NCI-H460 (cell line): ENCODE measurements at regions not wholly inside any gene's neighbourhood (a gene's known extent, or its start where the extent isn't known, plus 50 kb on each side); places are given as distances from the start of the nearest gene placed in this dataset.
"Not testable (repeated sequence)": the region's sequence is repeated elsewhere in the genome, so short reads cannot be mapped to it uniquely, and the experiment has no call there.

Experiments
- DNase-seq: peaks from one replicate; pipeline ENCODE4 v3.0.0-alpha.2; 2016; ENCODE audit warnings: low read depth; ENCODE audit errors: extremely low read depth

GRCh38 chr6:137401088-137401487 lies 93.1 kb downstream of the OLIG3 start:
- DNase-seq, result no peak

DNA sequence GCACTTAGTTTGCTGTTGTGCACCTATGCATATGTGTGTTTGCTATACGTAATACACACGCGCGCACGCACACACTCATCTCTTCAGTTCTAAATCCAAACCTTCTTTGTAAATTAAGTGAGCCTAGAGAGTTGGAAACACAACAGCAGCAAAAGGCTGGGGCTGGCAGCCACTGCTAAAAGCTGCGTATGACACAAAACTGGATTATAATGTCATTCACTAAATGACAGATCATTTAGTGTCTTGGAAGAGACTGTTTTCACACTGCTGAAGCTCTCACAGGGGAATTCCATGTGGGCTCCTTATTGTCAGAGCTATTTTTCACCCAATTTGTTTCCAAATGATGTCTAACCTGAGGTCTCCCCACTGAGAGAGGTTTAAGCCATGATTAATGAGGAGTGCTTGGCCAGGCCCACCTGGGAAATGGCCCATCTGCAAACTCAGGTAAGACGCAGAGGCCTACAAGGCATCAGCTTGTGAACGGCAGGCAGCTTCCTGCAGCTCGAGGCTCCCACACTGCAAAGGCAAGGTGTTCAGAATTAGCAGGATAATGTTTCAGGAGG lies 94.2 kb downstream of the OLIG3 start:
- no peak for DNase-seq

- DNase-seq, result no peak
Observed at GRCh38 chr6:137395316-137395715, 98.9 kb downstream of the OLIG3 start.

DNA sequence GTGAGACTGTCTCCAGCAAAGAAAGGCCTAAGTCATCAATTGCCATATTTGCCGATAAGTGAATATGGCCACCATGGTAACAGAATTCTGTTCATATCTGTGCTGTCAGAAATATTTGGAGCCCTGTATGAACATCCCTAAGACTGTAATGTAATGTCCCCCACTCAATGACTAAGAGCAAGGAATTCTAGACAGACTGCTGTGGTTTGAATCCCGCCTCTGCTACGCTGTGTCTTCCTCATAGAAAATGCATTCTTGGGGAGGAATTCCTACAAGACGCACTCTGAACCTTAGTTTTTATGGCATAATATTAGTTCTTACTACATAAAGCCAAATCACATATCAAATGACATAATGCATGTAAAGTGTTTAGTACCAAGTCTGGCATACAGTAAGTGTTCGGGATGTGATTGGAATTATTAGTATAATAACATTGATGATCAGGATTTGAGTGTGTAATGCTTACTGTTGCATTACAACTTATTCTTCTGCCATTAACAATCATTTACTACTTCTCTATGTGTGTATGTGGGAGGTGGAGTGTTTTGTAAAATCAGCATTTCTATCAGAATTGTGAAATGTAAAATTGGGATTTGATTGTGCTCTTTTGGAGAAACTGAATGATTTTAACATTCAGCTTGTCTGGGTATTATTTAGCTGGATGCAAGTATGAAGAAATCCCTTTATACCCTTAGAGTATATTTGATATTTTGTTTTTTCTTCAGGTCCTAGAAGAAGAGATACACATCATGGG lies 103.0 kb downstream of the OLIG3 start:
- no peak for DNase-seq

DNA sequence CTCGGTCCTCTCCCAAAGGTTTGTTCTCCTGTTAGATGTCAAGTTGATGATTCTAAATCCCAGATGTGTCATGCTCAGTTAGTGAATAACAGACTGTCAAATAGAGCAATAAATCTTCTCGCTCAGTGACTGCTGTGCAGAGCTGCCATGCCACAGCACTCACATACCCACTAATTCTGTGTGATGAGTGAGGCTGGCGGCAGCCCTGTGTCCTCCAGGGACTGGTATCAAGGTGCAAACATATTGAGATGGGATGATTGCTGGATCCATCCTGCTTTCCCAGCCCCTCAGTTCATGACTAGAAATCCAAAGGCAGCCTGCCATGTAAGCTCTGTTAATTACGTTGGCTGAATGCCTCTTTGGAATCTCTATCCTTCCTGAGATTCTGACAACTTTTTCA lies 103.9 kb downstream of the OLIG3 start:
- no peak for DNase-seq

DNA sequence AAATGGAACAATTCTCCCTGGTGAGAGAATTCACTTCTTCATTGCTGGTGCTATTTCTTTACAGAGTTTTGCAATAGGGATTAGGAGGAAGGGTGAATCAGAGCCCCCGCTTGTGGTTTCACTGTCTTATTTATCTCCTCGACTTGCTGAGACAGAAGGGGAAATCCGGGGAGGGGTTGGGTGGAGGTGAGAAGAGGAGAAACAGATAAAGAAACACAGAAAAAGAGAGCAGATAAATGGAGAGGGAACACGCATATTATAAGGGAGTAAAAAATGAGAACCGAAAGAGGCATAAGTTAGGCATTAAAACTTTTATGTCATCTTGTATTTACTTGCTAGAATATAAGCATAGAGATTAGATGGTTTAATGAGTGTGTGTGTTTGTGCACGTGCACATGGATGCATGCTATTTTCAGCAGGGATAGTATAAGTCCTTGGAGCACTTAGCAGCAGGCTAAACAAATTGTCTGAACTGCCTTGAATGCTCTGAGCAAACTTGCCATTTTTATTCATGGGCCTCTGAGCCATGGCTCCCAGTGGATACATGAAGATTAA lies 105.0 kb downstream of the OLIG3 start:
- DNase-seq, result peak; percentile 21

DNA sequence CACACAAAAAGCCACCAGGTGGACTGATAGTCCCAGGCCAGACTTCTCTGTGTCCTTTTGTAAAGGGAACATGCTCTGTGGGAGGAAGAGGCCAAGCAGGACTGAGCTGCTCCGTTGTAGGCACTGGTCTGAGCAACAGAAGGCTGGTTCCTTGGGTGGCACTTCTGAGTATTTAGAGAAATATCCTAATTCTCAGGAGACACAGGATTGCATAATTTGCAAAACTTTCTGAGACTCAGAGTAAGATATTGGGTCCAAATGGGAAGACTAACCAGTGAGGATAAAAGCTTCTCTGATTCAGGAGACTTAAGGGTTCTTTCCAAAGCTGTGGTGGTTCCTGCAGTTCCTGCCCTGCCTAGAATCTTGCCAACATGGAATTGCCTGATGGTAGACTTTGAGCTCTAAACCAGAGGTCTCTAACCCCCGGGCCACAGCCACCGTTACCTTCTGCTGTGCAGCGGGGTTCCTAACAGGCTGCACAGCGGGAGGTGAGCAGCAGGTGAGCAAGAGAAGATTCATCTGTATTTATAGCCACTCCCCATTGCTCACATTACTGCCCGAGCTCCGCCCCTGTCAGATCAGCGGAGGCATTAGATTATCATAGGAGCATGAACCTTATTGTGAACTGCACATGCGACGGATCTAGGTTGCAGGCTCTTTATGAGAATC lies 107.0 kb downstream of the OLIG3 start:
- no peak for DNase-seq

- DNase-seq, result not testable (repeated sequence)
Observed at GRCh38 chr6:137383287-137383686, 110.9 kb downstream of the OLIG3 start.

DNA sequence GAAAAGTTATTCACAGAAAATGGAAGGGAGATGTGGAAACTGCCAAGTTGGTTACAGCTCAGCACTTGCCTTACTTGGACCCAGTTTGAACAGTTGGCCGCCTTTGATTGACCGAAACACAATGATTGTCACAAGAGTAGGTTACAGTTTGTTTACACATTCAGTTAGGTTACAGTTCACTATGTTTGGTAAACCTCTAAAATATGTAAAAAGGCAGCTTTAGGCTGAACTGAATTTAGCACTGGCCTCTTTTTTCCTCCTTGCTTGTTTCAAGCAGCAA lies 116.2 kb downstream of the OLIG3 start:
- no peak for DNase-seq

DNA sequence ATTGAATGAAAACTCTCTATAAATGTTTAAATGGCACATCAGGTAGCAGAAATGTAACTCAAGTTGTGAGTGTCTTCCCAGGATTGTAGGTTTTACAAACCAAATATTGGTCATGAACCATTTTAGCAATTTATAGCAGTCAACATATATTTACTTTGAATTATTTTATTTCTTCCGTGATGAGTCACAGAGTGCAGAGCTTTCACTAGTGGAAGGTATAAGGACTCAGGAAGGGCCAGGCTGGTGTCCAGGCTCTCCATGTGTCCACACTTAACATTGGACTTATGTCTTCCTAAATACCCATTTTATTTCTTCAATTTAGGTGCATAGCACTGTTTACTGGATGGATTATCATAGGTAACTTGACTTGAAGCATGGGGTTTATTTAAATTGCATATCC lies 120.9 kb downstream of the OLIG3 start:
- no peak for DNase-seq

DNA sequence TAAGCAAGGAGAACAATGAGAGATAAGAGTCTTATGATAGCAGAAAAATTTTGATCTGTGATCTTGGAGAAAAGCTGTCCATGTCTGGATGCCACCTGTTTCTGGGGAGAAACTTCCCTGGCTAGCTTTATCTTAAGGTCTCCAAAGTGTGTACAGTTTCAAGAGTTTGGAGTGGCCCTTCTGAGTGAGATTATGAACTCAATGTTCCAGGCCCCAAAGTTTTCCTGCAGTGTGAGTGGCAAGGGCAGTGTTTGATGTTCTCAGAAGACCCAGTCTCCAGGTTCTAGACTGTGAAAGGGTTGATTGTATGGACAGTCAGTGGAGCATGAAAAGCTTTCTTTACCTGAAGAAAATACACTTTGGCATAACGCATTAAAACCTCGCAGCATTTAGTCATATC lies 121.7 kb downstream of the OLIG3 start:
- DNase-seq, result no peak

GRCh38 chr6:137371634-137372016 lies 122.6 kb downstream of the OLIG3 start:
- DNase-seq, result no peak

DNA sequence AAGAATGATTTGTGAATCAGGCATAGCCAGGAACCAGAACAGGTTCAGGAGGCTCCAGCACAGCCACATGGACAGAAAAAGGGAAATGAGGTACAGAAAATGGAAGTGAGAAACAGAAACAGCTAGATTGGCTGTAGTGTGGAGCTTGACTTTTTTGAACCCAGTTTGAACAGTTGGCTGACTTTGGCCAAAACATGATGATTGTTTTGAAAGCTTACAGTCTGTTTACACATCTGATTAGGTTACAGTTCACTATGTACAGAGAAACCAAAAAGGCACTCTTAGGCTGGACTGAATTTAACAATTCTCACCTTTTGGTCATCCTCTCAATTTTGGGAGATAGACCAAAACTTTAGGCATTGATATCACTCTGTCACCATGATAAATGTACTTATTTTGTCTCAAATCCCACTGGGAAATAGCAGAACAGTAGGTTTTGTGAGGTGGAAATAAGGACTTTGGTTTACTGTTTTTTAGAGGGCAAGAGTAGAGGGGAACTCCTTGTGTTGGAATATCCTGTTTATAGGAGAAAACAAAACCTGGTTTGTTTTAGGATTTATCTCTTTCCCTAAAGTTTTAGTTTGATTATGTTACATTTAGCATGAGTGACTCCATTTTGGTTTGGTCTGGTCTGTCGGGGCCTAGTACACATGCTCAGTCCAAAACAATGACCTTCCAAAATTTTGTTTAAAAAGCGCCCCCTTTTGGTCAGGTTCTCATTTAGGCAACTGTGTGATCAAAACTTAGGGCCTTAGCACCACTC lies 123.1 kb downstream of the OLIG3 start:
- no peak for DNase-seq

- DNase-seq, result no peak
Observed at GRCh38 chr6:137369136-137369535, 125.1 kb downstream of the OLIG3 start.

GRCh38 chr6:137365707-137366437 lies 128.3 kb downstream of the OLIG3 start:
- DNase-seq, result no peak

GRCh38 chr6:137363805-137364138 lies 130.4 kb downstream of the OLIG3 start:
- no peak for DNase-seq

DNA sequence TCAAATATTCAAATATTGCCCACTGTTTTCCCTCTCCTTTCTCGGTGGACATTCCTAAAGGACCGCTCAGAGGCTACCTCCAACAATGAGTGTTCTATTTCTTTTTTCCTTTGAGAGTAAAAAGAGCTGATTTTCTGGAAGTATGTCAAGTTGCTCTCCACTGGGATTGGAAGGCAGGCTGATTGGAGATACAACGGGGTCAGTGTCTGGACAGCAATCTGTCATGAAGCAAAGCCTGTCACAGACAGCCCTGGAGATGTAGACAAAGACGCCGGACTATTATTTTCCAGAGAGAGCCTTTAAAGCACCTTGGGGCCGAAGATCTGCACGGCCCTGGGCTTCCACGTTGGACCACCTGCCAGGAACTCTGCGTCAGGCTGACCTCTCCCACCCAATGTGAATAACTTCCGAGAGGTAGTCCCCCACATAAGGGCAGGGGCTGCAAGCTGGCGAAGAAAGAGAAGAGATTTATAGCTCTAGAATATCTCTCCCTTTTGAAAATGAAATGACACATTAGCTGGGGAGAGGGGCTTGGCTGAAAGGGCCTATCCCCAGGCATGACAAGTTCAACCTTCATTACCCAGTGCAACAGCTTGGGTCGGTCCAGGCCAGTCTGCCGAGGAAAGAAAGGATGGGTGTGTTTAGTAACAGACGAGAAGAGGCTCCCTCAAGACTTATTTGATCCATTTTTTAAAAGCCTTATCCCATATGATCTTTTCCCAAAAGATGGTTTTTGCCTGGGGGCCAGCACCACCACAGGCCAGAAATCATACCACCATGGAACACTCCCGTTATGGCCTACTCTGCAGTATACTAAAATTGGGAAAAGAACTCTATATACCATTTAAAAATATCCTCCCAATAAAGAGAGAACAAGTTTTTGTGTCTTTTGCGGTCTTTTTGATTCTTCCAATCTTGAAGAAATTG lies 131.1 kb downstream of the OLIG3 start:
- DNase-seq, result no peak

- DNase-seq, result no peak
Observed at GRCh38 chr6:137361701-137362100, 132.5 kb downstream of the OLIG3 start.

DNA sequence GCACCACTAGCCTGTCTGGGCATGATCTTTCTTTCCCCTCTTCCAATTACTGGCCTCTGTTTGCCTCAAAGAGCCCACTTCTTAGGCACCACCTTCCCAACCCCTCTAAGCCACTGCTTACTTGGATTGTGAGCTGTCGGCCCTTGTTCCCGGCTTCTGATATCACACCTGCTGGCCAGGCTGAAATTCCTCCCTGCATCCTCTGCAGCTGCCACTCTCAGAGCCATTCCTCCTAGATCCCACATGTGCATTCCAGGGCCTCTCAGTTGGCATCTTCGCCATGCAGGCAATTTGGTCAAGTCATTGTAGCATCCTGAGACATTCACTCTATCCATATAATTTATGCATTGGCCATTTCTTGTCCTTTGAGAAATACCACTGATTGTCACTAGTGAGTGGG lies 135.9 kb downstream of the OLIG3 start:
- DNase-seq, result no peak

DNA sequence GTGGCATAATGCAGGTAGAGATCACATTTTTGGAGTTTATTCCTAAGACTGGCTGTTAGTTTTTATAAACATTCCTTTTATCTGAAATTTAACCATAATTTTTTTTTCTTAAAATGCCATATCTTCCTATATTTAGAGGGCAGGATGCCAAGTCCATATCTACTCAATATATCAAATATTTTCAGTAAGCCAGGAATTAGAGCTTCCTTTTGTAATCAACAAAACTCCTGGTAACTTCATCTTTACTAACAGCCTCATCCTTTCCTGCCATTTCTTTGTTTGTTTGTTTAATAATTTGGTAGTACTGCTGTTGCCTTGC lies 136.3 kb downstream of the OLIG3 start:
- DNase-seq, result no peak
